NCI-H146 treated with DMSO at 0.1 percent for 48 hours (cell line): ENCODE measurements at regions not wholly inside any gene's neighbourhood (a gene's known extent, or its start where the extent isn't known, plus 50 kb on each side); places are given as distances from the start of the nearest gene placed in this dataset.
"Not testable (repeated sequence)": the region's sequence is repeated elsewhere in the genome, so short reads cannot be mapped to it uniquely, and the experiment has no call there.

Experiments
- DNase-seq: peaks from one replicate; lab custom pipeline; 2025; ENCODE audit not compliant: unreplicated experiment; lab: John Stamatoyannopoulos, UW

DNA sequence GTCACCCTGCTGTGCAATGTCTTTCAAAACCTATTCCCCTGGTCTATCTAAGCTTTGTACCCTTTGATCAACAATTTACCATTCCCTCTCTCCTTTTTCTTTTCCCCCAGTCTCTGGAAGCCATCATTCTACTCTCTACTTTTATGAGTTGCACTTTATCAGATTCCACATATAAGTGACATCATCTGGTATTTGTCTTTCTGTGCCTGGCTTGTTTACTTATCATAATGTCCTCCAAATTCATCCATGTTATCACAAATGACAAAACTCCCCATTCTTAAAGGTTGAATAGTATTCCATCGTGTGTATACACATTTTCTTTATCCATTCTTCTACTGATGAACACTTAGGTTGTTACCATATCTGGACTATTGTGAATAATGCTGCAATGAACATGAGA is 344.2 kb upstream of the CCNH start:
- DNase-seq: no peak

DNA sequence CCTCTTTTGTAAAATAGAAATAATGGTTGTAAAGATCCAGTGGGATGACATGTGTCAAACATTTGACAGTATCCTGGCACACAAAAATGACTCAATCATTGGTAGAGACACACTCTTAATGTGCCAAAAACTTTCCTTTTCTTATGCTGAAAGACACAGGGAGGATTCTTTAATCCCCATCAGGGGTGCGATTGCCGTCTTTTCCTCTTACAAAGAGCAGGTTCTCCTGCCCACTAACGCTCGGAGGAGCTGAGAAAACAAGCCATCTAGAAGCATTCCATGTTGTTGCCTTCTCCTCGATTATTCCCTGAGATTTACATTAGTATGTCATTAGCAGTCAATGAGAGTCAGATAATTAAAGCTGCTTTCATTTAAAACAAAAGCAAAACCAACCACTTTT is 342.6 kb upstream of the CCNH start:
- no peak for DNase-seq

GRCh38 chr5:87754009-87754757 is 341.5 kb upstream of the CCNH start:
- DNase-seq: no peak

GRCh38 chr5:87752362-87752761 is 339.6 kb upstream of the CCNH start:
- no peak for DNase-seq

GRCh38 chr5:87751824-87752223 is 339.1 kb upstream of the CCNH start:
- no peak for DNase-seq

GRCh38 chr5:87746891-87747377 is 334.2 kb upstream of the CCNH start:
- DNase-seq: no peak

GRCh38 chr5:87746341-87746740 is 333.6 kb upstream of the CCNH start:
- no peak for DNase-seq

- DNase-seq: no peak
Measured at GRCh38 chr5:87741881-87742280, 329.2 kb upstream of the CCNH start.

DNA sequence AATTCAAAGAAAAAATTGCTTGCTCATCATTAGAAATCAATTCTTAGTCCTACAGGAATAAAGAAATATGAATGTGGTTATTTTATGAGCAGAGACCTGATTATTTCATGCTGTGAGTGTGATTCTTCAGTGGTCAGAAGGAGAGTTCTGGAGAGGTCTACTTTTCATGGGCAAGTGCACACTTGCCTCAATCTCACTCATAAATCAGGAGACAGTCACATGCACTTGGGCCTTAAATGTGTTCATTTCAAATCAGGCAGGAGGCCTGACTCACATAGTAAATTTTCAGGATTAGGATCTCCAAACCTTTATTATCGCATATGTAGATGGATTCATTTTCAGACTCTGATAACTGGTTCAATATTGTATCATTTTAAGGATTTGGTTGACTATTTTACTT is 323.2 kb upstream of the CCNH start:
- DNase-seq: no peak

DNA sequence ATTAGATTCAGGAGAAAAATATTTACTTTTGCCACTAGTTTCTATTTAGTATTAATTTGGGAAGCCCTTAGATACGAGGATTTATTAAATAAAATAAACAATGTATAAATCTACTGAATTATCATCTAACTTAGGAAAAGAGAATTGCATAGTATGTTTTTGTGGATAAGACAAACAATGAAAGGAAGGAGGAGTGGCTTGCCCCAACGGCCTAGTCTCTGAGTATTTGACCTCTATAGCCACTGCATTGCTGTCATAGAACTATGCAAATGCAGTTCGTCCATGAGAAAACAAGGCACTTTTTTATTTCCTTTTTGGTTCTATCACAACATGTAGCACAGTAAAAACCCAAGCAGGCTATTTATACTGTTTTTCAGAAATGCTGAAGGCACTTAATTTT is 321.2 kb upstream of the CCNH start:
- no peak for DNase-seq

DNA sequence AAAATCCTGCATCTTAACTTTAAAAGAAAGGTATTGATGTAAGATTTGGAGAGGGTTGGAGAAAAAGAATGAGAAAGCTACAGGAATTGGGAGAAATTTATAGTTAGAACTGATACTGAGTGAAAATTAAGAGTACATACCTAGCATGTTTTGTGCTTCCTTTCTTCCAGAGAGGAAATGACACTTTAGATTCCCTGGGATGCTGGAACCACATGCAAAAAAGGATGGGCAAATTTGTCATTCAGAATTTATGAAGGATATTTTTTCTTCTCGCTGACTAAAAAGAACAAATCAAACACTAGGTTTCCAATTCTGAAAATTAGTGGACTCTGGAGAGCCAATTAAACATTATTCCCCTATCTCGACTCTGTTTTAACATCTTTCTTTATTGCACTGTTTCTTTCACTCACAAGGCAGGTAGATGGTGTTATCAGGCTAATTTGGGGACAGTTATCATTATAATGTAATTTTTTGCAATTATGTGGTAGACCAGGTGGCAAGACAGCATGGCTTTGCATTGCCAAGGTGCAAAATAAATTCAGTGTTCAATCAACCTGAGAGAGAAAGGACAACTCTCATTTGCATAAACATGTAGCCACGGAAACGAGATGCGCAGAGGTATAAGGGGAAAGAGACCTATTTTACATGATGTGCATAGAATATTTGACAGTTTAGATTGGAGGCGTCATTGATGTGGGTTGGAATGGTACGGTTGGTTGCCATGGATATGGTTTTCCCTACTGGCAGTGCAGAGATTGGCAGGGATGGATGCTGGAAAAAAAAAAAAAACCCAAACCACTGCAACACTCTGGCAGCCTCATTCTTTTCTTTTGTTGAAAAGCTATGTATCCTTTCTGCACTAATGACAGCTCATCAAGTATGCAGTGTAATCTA is 320.4 kb upstream of the CCNH start:
- no peak for DNase-seq

DNA sequence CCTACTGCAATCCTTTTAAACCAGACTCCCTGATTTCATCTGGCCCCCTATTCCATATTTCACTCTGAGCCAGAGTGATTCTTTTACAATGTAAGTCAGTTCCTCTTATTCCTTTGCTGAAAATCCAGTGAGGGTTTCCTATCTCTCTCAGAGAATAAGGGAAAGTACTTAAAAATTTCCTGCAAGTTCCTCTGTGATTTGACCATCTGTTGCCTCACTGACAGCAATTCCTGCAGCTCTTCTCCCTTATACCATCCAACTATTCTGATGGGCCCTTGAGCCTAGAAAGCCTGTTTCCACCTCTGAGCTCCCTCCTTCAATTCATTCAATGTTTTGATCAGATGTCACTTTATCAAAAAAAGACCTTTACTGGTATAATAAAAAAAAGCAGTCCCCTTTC is 317.1 kb upstream of the CCNH start:
- no peak for DNase-seq

GRCh38 chr5:87722286-87722685 is 309.6 kb upstream of the CCNH start:
- no peak for DNase-seq

DNA sequence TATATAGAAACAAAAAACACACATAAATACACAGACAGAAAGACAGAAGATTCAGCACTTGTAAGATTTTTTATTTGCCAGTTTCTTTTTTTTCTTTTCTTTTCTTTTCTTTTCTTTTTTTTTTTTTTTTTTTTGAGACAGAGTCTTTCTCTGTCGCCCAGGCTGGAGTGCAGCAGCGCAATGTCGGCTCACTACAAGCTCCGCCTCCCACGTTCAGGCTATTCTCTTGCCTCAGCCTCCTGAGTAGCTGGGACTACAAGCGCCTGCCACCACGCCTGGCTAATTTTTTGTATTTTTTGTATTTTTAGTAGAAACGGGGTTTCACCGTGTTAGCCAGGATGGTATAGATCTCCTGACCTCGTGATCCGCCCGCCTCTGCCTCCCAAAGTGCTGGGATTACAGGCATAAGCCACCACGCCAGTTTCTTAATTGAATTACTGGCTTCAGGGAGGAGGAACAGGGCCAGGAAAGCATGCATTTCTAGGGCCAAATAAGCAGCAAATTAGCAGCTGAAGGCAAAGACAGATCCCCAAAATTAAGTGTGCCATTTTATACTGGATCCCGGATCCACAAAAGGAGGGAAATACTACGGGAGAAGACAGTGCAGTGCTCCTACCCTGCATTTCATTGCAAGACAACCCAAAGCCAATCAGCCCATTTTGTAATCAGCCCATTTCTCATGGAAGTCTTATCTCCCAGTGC is 305.6 kb upstream of the CCNH start:
- not testable (repeated sequence) for DNase-seq

DNA sequence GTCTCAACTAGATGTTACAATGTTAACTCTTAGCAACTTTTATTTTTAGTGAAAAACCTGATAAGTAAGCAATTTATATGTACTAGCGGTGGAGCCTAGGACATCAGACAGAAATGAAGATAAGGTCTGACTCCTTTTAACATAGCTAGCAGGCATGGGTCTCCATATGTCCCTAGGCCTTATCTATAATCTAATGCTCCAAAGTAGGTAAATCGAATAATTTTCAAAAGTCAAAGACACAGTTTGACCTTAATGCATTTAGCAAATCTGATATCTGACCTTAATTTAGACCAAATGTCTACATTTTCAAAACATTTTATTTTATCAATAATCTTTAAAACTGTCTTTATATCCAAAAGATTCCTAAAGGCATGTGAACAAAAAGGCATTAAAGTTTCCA is 305.0 kb upstream of the CCNH start:
- no peak for DNase-seq

DNA sequence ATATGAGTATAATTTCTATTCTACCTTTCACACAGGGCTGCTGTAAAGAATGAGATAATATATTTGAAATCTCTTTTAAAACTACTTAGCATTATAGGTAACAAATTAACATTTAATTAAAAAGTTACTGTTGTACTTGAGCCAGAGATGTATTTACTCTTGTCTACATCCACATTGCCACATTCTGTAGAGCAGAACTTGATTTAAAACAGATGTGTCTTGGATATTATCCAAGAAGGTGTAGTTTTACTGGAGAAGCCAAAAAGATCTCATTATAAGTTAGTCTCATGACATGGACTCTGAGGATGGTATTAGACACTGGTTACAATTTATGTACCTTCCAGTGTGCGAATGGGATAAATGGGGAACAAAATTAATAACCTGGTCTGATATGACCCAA is 293.1 kb upstream of the CCNH start:
- DNase-seq: no peak

DNA sequence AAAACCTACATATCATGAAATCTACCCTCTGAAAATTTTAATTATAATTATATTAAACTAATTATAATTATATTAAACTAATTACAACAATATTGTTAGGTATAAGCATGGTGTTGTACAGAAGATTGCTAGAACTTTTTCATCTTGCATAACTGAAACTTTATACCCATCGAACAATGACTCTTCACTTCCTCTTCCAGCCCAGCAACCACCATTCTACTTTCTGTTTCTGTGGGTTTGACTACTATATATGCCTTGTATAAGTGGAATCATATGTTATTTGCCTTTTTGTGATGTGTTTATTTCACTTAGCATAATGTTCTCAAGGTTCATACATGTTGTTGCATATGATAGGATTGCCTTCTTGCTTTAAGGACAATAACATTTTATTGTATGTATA is 274.2 kb upstream of the CCNH start:
- DNase-seq: no peak

DNA sequence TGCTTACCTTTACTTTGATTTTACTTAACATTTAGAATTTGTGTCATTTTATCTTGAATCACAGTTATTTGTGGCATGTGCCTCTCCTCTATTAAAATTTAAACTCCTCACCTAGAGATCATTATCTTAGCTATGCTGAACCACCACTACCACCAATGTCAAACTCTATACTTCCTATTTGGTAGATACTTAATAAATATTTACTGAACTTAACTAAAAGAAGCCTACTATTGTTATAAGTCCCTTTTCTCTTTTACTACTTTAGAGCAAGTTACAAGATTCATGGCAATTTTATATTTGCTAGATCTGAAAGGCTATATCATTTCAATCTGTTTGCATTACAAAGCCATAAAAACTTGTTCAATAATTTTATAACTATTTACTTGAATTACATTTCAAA is 273.3 kb upstream of the CCNH start:
- no peak for DNase-seq

- DNase-seq: no peak
Measured at GRCh38 chr5:87674235-87674634, 261.5 kb upstream of the CCNH start.

DNA sequence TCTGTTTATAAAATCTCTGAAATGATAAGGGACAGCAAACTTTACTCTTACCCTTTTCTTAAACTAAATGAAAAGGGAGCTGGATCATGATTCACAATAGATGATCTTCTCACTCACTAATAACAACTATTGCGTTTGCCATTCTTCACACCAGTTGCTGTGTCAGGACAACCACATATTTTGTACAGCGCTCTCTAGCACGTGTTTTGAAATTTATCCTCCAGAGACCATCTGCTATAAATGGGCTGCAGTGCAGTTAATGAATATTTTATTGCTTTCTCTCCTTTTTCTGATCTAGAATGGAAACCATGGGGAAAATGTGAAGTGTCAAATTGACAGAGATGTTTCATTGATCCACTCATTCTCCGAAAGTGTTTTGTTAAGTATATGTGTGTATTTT is 258.4 kb upstream of the CCNH start:
- DNase-seq: no peak

DNA sequence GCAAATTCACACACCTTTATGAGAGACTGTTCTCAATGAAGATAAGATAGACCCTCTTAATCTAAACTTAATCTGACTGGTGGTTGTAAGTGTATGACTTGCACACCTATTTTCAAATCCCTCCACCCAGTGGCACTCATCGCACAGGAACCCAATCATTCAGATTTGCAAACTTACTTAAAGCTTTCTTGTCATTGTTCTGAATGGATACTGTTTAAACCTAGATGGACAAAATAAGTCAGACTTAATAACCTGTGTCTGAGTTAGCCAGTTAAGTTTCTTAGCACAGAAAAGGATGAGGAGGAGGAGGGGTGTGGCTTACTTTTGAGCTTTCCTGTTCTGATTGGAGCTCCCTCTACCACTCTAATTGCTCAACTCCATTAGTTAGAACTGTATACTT is 252.4 kb upstream of the CCNH start:
- no peak for DNase-seq
